SK-N-SH (cell line): ENCODE measurements at regions not wholly inside any gene's neighbourhood (a gene's known extent, or its start where the extent isn't known, plus 50 kb on each side); places are given as distances from the start of the nearest gene placed in this dataset.

ENCODE experiments used
- CTCF ChIA-PET: fragments of 300-600, 350-600 bp; formaldehyde crosslinking; extraction: SDS; loops from one replicate; lab custom pipeline; 2021; lab: Yijun Ruan, JAX
- POLR2A ChIA-PET: fragments of 350-600 bp; sonication (Branson Sonifier 250); formaldehyde crosslinking; extraction: SDS; loops from one replicate; lab custom pipeline; 2020; ENCODE audit warnings: antibody characterized with exemption, inconsistent platforms; lab: Yijun Ruan, JAX
- DNase-seq: peaks from one replicate; pipeline ENCODE4 v3.0.0; 2012
- H2AFZ ChIP-seq: fragments of 200-600 bp; sonication (generic); 2 replicates; pipeline ENCODE4 v1.8.1; 2016; ENCODE audit warnings: antibody characterized with exemption, mild to moderate bottlenecking, low read depth
- H3F3A ChIP-seq: fragments of 200-600 bp; sonication (generic); replicated peaks from 2 replicates; pipeline ENCODE3; 2016; ENCODE audit warnings: antibody characterized with exemption, mild to moderate bottlenecking; ENCODE audit not compliant: insufficient read depth
- H3K27ac ChIP-seq, 2 experiments: fragments of 200-500 bp in 1 of 2; fragments of 200-600 bp in 1 of 2; sonication (Bioruptor generic) in 1 of 2; sonication (generic), shearing (Covaris generic) in 1 of 2; 2 replicates each; pipeline versions ENCODE4 v1.5.1 to v1.6.1; 2014 to 2016; ENCODE audit warnings: low read depth in 2 of 2, inconsistent platforms in 1 of 2, low read length in 1 of 2, mild to moderate bottlenecking in 1 of 2, mixed read lengths in 1 of 2
- H3K27me3 ChIP-seq: fragments of 200-600 bp; sonication (generic), shearing (Covaris generic); 2 replicates; pipeline ENCODE4 v1.6.1; 2016; ENCODE audit warnings: mixed run types; ENCODE audit not compliant: insufficient read depth
- H3K36me3 ChIP-seq, 2 experiments: fragments of 200-500 bp in 1 of 2; fragments of 200-600 bp in 1 of 2; sonication (Bioruptor generic) in 1 of 2; sonication (generic) in 1 of 2; replicated peaks in 1 of 2; 2 replicates each; pipeline versions ENCODE3 to v1.5.1; 2014 to 2016; ENCODE audit warnings: low read length in 1 of 2, mild to moderate bottlenecking in 1 of 2; ENCODE audit not compliant: insufficient read depth in 2 of 2, control insufficient read depth in 1 of 2
- H3K4me1 ChIP-seq, 2 experiments: fragments of 200-500 bp in 1 of 2; fragments of 200-600 bp in 1 of 2; sonication (Bioruptor generic) in 1 of 2; sonication (generic), shearing (Covaris generic) in 1 of 2; 2 replicates each; pipeline versions ENCODE4 v1.5.1 to v1.6.1; 2014 to 2016; ENCODE audit warnings: low read depth in 1 of 2, low read length in 1 of 2, mixed run types in 1 of 2; ENCODE audit not compliant: insufficient read depth in 2 of 2, control insufficient read depth in 1 of 2
- H3K4me2 ChIP-seq: fragments of 200-600 bp; sonication (generic), shearing (Covaris generic); 2 replicates; pipeline ENCODE4 v1.6.1; 2017; ENCODE audit warnings: mixed run types
- H3K4me3 ChIP-seq, 2 experiments: fragments of 200-500 bp in 1 of 2; fragments of 200-600 bp in 1 of 2; sonication (Bioruptor generic) in 1 of 2; sonication (generic), shearing (Covaris generic) in 1 of 2; 2 replicates each; pipeline versions ENCODE4 v1.5.1 to v1.8.1; 2014 to 2016; ENCODE audit warnings: low read depth in 2 of 2, inconsistent platforms in 1 of 2, low read length in 1 of 2, mild to moderate bottlenecking in 1 of 2, mixed read lengths in 1 of 2, moderate library complexity in 1 of 2
- H3K79me2 ChIP-seq: fragments of 200-600 bp; sonication (generic); 2 replicates; pipeline ENCODE4 v1.8.1; 2017; ENCODE audit warnings: mild to moderate bottlenecking; ENCODE audit not compliant: insufficient read depth
- H3K9ac ChIP-seq: fragments of 200-600 bp; sonication (generic); 2 replicates; pipeline ENCODE4 v1.6.1; 2017; ENCODE audit warnings: mixed run types
- H3K9me2 ChIP-seq: fragments of 200-600 bp; sonication (generic); 2 replicates; pipeline ENCODE4 v1.6.1; 2017; ENCODE audit warnings: mixed run types
- H3K9me3 ChIP-seq: fragments of 200-600 bp; sonication (generic); 2 replicates; pipeline ENCODE4 v1.6.1; 2017; ENCODE audit warnings: mixed run types, mild to moderate bottlenecking, moderate library complexity
- H4K20me1 ChIP-seq: fragments of 200-600 bp; sonication (generic); 2 replicates; pipeline ENCODE4 v1.6.1; 2017; ENCODE audit warnings: mild to moderate bottlenecking, mixed run types; ENCODE audit not compliant: insufficient read depth
- EP300 ChIP-seq, 2 experiments: IDR thresholded peaks; 2 replicates each; pipeline versions ENCODE4 v1.4.0 to v1.6.1; 2012; ENCODE audit warnings: borderline replicate concordance in 1 of 2, low read depth in 1 of 2, low read length in 1 of 2
- FOSL2 ChIP-seq: IDR thresholded peaks from 2 replicates; pipeline ENCODE4 v1.4.0; 2012; ENCODE audit warnings: low read depth, mild to moderate bottlenecking, moderate library complexity, borderline replicate concordance
- FOXM1 ChIP-seq: IDR thresholded peaks from 2 replicates; pipeline ENCODE4 v1.4.0; 2012; ENCODE audit warnings: low read depth, mild to moderate bottlenecking
- JUND ChIP-seq: IDR thresholded peaks from 2 replicates; pipeline ENCODE4 v1.4.0; 2012
- MXI1 ChIP-seq: IDR thresholded peaks from 2 replicates; pipeline ENCODE4 v1.6.1; 2012; ENCODE audit warnings: mild to moderate bottlenecking, low read depth, low read length, improper control_type of control experiment
- NFIC ChIP-seq: IDR thresholded peaks from 2 replicates; pipeline ENCODE4 v1.4.0; 2012; ENCODE audit warnings: borderline replicate concordance
- RAD21 ChIP-seq: IDR thresholded peaks from 2 replicates; pipeline ENCODE4 v1.6.1; 2012; ENCODE audit warnings: mild to moderate bottlenecking, low read length
- RCOR1 ChIP-seq: fragments of 150-350 bp; IDR thresholded peaks from 2 replicates; pipeline ENCODE4 v1.6.1; 2017; ENCODE audit warnings: antibody characterized with exemption, low read length
- RFX5 ChIP-seq: IDR thresholded peaks from 2 replicates; pipeline ENCODE4 v1.6.1; 2012; ENCODE audit warnings: mild to moderate bottlenecking, improper control_type of control experiment, low read length
- RXRA ChIP-seq: IDR thresholded peaks from 2 replicates; pipeline ENCODE4 v1.4.0; 2012; ENCODE audit warnings: low read depth, mild to moderate bottlenecking, borderline replicate concordance
- TAF1 ChIP-seq: IDR thresholded peaks from 2 replicates; pipeline ENCODE4 v1.6.1; 2012; ENCODE audit warnings: low read depth, mild to moderate bottlenecking, low read length, moderate library complexity, borderline replicate concordance
- TEAD4 ChIP-seq: IDR thresholded peaks from 2 replicates; pipeline ENCODE4 v1.4.0; 2012; ENCODE audit warnings: mild to moderate bottlenecking, borderline replicate concordance; ENCODE audit not compliant: insufficient read depth
- WGBS: methylation state at CpG from one replicate; pipeline ENCODE4 v1.1.6; 2017; ENCODE audit warnings: low lambda C conversion rate; 5-methylcytosine and 5-hydroxymethylcytosine counted together
- TF ChIP-seq, protein P1 (sequence below): fragments of 150-350 bp; IDR thresholded peaks from 2 replicates; pipeline ENCODE4 v1.6.1; 2016; ENCODE audit warnings: mild to moderate bottlenecking, low read depth, low read length
- TF ChIP-seq, protein P2 (sequence below): IDR thresholded peaks from 2 replicates; pipeline ENCODE4 v1.4.0; 2012; ENCODE audit warnings: low read depth, borderline replicate concordance
- TF ChIP-seq, protein P3 (sequence below): IDR thresholded peaks from 2 replicates; pipeline ENCODE4; 2012
- TF ChIP-seq, protein P4 (sequence below): IDR thresholded peaks from 2 replicates; pipeline ENCODE4 v1.4.0; 2012; ENCODE audit warnings: low read depth, borderline replicate concordance

GRCh38 chr3:191963182-191963581 lies 502.2 kb downstream of the PYDC2 start:
- H3K4me3 ChIP-seq: no peak overlapping the region
- no peaks in the 10 kb centered on the region for H3K27me3 ChIP-seq
- no peak overlapping the region for H3K9ac ChIP-seq
- no peaks in the 10 kb centered on the region for H4K20me1 ChIP-seq
- H3K79me2 ChIP-seq: no peaks in the 10 kb centered on the region
- H3K27ac ChIP-seq: no peak overlapping the region
- no peak overlapping the region for H3K4me2 ChIP-seq
- H2AFZ ChIP-seq: no peak overlapping the region
- H3K36me3 ChIP-seq: no peaks in the 10 kb centered on the region
- H3K9me3 ChIP-seq: no peaks in the 10 kb centered on the region
- TF ChIP-seq RFX5: no peak
- peak; percentile 21; the same call in 1 of the 2 replicates for TF ChIP-seq FOSL2
- DNase-seq: no peak
- H3F3A ChIP-seq: no peaks in the 10 kb centered on the region
- no peaks in the 10 kb centered on the region; a peak in 1 of 4 replicates for H3K4me1 ChIP-seq
- ChIA-PET CTCF (no interaction called here), POLR2A (no interaction called here)
- no peaks in the 10 kb centered on the region for H3K9me2 ChIP-seq
- WGBS: 0% methylated on average over 3 of the region's 3 CpGs

GRCh38 chr3:191966556-191966955 lies 505.6 kb downstream of the PYDC2 start:
- Histone ChIP-seq H3K79me2 (no peaks in the 10 kb centered on the region), H3K4me1 (no peaks in the 10 kb centered on the region; a peak in 1 of 4 replicates), H2AFZ (no peak overlapping the region), H3F3A (no peaks in the 10 kb centered on the region), H3K9ac (no peak overlapping the region), H3K27me3 (no peaks in the 10 kb centered on the region), H3K27ac (no peak overlapping the region), H3K4me3 (no peak overlapping the region), H3K36me3 (no peaks in the 10 kb centered on the region), H3K9me2 (no peaks in the 10 kb centered on the region), H4K20me1 (no peaks in the 10 kb centered on the region), H3K4me2 (no peak overlapping the region), H3K9me3 (no peaks in the 10 kb centered on the region)
- TF ChIP-seq, protein P1, sequence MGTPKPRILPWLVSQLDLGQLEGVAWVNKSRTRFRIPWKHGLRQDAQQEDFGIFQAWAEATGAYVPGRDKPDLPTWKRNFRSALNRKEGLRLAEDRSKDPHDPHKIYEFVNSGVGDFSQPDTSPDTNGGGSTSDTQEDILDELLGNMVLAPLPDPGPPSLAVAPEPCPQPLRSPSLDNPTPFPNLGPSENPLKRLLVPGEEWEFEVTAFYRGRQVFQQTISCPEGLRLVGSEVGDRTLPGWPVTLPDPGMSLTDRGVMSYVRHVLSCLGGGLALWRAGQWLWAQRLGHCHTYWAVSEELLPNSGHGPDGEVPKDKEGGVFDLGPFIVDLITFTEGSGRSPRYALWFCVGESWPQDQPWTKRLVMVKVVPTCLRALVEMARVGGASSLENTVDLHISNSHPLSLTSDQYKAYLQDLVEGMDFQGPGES: no peak
- no peak for TF ChIP-seq RAD21
- TF ChIP-seq, protein P2, sequence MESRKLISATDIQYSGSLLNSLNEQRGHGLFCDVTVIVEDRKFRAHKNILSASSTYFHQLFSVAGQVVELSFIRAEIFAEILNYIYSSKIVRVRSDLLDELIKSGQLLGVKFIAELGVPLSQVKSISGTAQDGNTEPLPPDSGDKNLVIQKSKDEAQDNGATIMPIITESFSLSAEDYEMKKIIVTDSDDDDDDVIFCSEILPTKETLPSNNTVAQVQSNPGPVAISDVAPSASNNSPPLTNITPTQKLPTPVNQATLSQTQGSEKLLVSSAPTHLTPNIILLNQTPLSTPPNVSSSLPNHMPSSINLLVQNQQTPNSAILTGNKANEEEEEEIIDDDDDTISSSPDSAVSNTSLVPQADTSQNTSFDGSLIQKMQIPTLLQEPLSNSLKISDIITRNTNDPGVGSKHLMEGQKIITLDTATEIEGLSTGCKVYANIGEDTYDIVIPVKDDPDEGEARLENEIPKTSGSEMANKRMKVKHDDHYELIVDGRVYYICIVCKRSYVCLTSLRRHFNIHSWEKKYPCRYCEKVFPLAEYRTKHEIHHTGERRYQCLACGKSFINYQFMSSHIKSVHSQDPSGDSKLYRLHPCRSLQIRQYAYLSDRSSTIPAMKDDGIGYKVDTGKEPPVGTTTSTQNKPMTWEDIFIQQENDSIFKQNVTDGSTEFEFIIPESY: no peak
- no peak for TF ChIP-seq FOXM1
- TF ChIP-seq TEAD4: no peak
- TF ChIP-seq RXRA: no peak
- TF ChIP-seq, protein P3, sequence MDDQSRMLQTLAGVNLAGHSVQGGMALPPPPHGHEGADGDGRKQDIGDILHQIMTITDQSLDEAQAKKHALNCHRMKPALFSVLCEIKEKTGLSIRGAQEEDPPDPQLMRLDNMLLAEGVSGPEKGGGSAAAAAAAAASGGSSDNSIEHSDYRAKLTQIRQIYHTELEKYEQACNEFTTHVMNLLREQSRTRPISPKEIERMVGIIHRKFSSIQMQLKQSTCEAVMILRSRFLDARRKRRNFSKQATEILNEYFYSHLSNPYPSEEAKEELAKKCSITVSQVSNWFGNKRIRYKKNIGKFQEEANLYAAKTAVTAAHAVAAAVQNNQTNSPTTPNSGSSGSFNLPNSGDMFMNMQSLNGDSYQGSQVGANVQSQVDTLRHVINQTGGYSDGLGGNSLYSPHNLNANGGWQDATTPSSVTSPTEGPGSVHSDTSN: no peak
- TF ChIP-seq JUND: no peak
- TF ChIP-seq MXI1: no peak
- no peak for TF ChIP-seq RCOR1
- TF ChIP-seq, protein P4, sequence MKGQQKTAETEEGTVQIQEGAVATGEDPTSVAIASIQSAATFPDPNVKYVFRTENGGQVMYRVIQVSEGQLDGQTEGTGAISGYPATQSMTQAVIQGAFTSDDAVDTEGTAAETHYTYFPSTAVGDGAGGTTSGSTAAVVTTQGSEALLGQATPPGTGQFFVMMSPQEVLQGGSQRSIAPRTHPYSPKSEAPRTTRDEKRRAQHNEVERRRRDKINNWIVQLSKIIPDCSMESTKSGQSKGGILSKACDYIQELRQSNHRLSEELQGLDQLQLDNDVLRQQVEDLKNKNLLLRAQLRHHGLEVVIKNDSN: no peak
- no peak for TF ChIP-seq NFIC
- no peak for TF ChIP-seq RFX5
- no peak for TF ChIP-seq EP300 (IDR thresholded peaks at IDR 0.05; ENCODE audit: borderline replicate concordance in 1 of 2, low read depth in 1 of 2, low read length in 1 of 2)
- TF ChIP-seq TAF1: no peak
- WGBS: 19% methylated on average over 3 of the region's 3 CpGs
- no peak for DNase-seq
- ChIA-PET POLR2A (no interaction called here), CTCF (no interaction called here)
